ENCODE measurements at regions not wholly inside any gene's neighbourhood (a gene's known extent, or its start where the extent isn't known, plus 50 kb on each side); places are given as distances from the start of the nearest gene placed in this dataset.

- H3K27ac Mint-ChIP-seq: no peak overlapping the region
- Histone ChIP-seq H3K4me3 (no peak overlapping the region), H4K20me1 (ENCODE audit: low read depth) (no peaks in the 10 kb centered on the region), H3K27ac (no peak overlapping the region), H3K36me3 (no peaks in the 10 kb centered on the region), H3K4me1 (no peaks in the 10 kb centered on the region), H3K79me2 (ENCODE audit: low read depth) (no peaks in the 10 kb centered on the region), H3K4me2 (no peak overlapping the region), H3F3A (ENCODE audit: low read depth) (no peaks in the 10 kb centered on the region), H2AFZ (replicated peaks) (no peak overlapping the region), H3K9ac (no peak overlapping the region), H3K9me3 (ENCODE audit: low read depth) (no peaks in the 10 kb centered on the region), H3K27me3 (no peaks in the 10 kb centered on the region)
- H3K9me3 Mint-ChIP-seq: no peaks in the 10 kb centered on the region
- H3K4me1 Mint-ChIP-seq: no peaks in the 10 kb centered on the region
- H3K27me3 Mint-ChIP-seq (ENCODE audit: insufficient read depth, low read depth): peaks cover 2% of the 10 kb centered on the region
- no peak for DNase-seq (ENCODE audit: low spot score)
- no peak overlapping the region for H3K4me3 Mint-ChIP-seq
- TF ChIP-seq EZH2phosphoT487 (IDR thresholded peaks at IDR 0.05): no peak
- TF ChIP-seq EZH2 (IDR thresholded peaks at IDR 0.05): no peak
- TF ChIP-seq CTCF (IDR thresholded peaks at IDR 0.05): no peak
- no peaks in the 10 kb centered on the region for H3K36me3 Mint-ChIP-seq
Observed at GRCh38 chr18:56139372-56139771, 499.0 kb downstream of the TXNL1 start.

- TF ChIP-seq CTCF (IDR thresholded peaks at IDR 0.05) (no peak), EZH2 (IDR thresholded peaks at IDR 0.05) (no peak)
- Histone ChIP-seq H3K27me3 (no peaks in the 10 kb centered on the region), H3K4me3 (no peak overlapping the region), H3K9me3 (ENCODE audit: low read depth) (no peaks in the 10 kb centered on the region), H3K4me2 (no peak overlapping the region), H3K9ac (no peak overlapping the region), H2AFZ (replicated peaks) (no peak overlapping the region), H4K20me1 (ENCODE audit: low read depth) (no peaks in the 10 kb centered on the region), H3K4me1 (no peaks in the 10 kb centered on the region), H3K27ac (no peak overlapping the region), H3K36me3 (no peaks in the 10 kb centered on the region), H3F3A (ENCODE audit: low read depth) (no peaks in the 10 kb centered on the region), H3K79me2 (ENCODE audit: low read depth) (no peaks in the 10 kb centered on the region)
- DNase-seq (ENCODE audit: low spot score): no peak
- no peaks in the 10 kb centered on the region for H3K4me1 Mint-ChIP-seq
- H3K36me3 Mint-ChIP-seq: no peaks in the 10 kb centered on the region
- no peaks in the 10 kb centered on the region for H3K9me3 Mint-ChIP-seq
- no peaks in the 10 kb centered on the region for H3K27me3 Mint-ChIP-seq (ENCODE audit: insufficient read depth, low read depth)
- H3K4me3 Mint-ChIP-seq: no peak overlapping the region
- no peak overlapping the region for H3K27ac Mint-ChIP-seq
Observed at GRCh38 chr18:56136105-56136504, 502.3 kb downstream of the TXNL1 start.

GRCh38 chr18:56130481-56130880 is 507.9 kb downstream of the TXNL1 start:
- TF ChIP-seq CTCF (IDR thresholded peaks at IDR 0.05): no peak
- no peak for TF ChIP-seq EZH2 (IDR thresholded peaks at IDR 0.05)
- TF ChIP-seq EZH2phosphoT487 (IDR thresholded peaks at IDR 0.05): no peak
- no peaks in the 10 kb centered on the region for H3F3A ChIP-seq (ENCODE audit: low read depth)
- H3K79me2 ChIP-seq (ENCODE audit: low read depth): no peaks in the 10 kb centered on the region
- no peaks in the 10 kb centered on the region for H3K9me3 ChIP-seq (ENCODE audit: low read depth)
- no peak overlapping the region for H2AFZ ChIP-seq (replicated peaks)
- H3K36me3 ChIP-seq: no peaks in the 10 kb centered on the region
- no peaks in the 10 kb centered on the region for H3K9me3 Mint-ChIP-seq
- no peak overlapping the region for H3K4me3 ChIP-seq
- H3K27me3 ChIP-seq: no peaks in the 10 kb centered on the region
- H3K4me2 ChIP-seq: no peak overlapping the region
- no peaks in the 10 kb centered on the region for H4K20me1 ChIP-seq (ENCODE audit: low read depth)
- no peak overlapping the region for H3K4me3 Mint-ChIP-seq
- no peak overlapping the region for H3K9ac ChIP-seq
- H3K27me3 Mint-ChIP-seq (ENCODE audit: insufficient read depth, low read depth): no peaks in the 10 kb centered on the region
- H3K4me1 ChIP-seq: peaks cover 9% of the 10 kb centered on the region
- no peak overlapping the region for H3K27ac Mint-ChIP-seq
- H3K27ac ChIP-seq: no peak overlapping the region
- H3K4me1 Mint-ChIP-seq: no peaks in the 10 kb centered on the region
- no peaks in the 10 kb centered on the region for H3K36me3 Mint-ChIP-seq
- no peak for DNase-seq (ENCODE audit: low spot score)
